Astrocyte (in vitro differentiated cells and primary cell): ENCODE measurements at regions not wholly inside any gene's neighbourhood (a gene's known extent, or its start where the extent isn't known, plus 50 kb on each side); places are given as distances from the start of the nearest gene placed in this dataset.
A peak's percentile ranks its signal among the peaks of the same experiment; 100 is the strongest.

Experiments
- DNase-seq: peaks from one replicate; pipeline ENCODE4 v3.0.0-alpha.2; 2010; ENCODE audit warnings: low read depth
- FAIRE-seq: peaks from 2 replicates; lab custom pipeline; 2011; peaks lifted over from hg19 to GRCh38; lab: Jason Lieb, UNC
- H2AFZ ChIP-seq: 2 replicates; pipeline ENCODE4 v1.6.0; 2012; ENCODE audit warnings: low read depth, low read length, inconsistent platforms
- H3K27ac ChIP-seq: 2 replicates; pipeline ENCODE4 v1.5.1; 2011; ENCODE audit warnings: low read depth, low read length, inconsistent platforms
- H3K27me3 ChIP-seq: 2 replicates; pipeline ENCODE4 v1.6.0; 2011; ENCODE audit warnings: low read length, inconsistent platforms; ENCODE audit not compliant: insufficient read depth
- H3K36me3 ChIP-seq: 2 replicates; pipeline ENCODE4 v1.5.1; 2011; ENCODE audit warnings: low read length, inconsistent platforms; ENCODE audit not compliant: insufficient read depth
- H3K4me1 ChIP-seq: 2 replicates; pipeline ENCODE4 v1.5.1; 2011; ENCODE audit warnings: low read length, inconsistent platforms; ENCODE audit not compliant: insufficient read depth
- H3K4me2 ChIP-seq: 2 replicates; pipeline ENCODE4 v1.6.0; 2012; ENCODE audit warnings: low read length, inconsistent platforms
- H3K4me3 ChIP-seq: 2 replicates; pipeline ENCODE4 v1.5.1; 2011; ENCODE audit warnings: low read depth, mild to moderate bottlenecking, low read length, inconsistent platforms; ENCODE audit not compliant: insufficient read depth
- H3K79me2 ChIP-seq: 2 replicates; pipeline ENCODE4 v1.6.0; 2012; ENCODE audit warnings: mild to moderate bottlenecking, low read length, inconsistent platforms; ENCODE audit not compliant: insufficient read depth
- H3K9ac ChIP-seq: 2 replicates; pipeline ENCODE4 v1.6.0; 2012; ENCODE audit warnings: mild to moderate bottlenecking, low read length, inconsistent platforms
- H3K9me3 ChIP-seq: 2 replicates; pipeline ENCODE4 v1.5.1; 2012; ENCODE audit warnings: low read depth, mild to moderate bottlenecking, low read length, inconsistent platforms; ENCODE audit not compliant: insufficient read depth
- H4K20me1 ChIP-seq: 2 replicates; pipeline ENCODE4 v1.6.0; 2012; ENCODE audit warnings: low read length, inconsistent platforms; ENCODE audit not compliant: insufficient read depth
- H3K27ac Mint-ChIP-seq: one replicate; pipeline ENCODE4 v1.8.0; 2021; ENCODE audit warnings: mild to moderate bottlenecking, mixed read lengths; ENCODE audit not compliant: unreplicated experiment
- H3K27me3 Mint-ChIP-seq: one replicate; pipeline ENCODE4 v1.8.0; 2021; ENCODE audit warnings: low read depth, mixed read lengths; ENCODE audit not compliant: unreplicated experiment
- H3K36me3 Mint-ChIP-seq: one replicate; pipeline ENCODE4 v1.8.0; 2021; ENCODE audit warnings: low read depth, mixed read lengths; ENCODE audit not compliant: unreplicated experiment
- H3K4me1 Mint-ChIP-seq: one replicate; pipeline ENCODE4 v1.8.0; 2021; ENCODE audit warnings: low read depth, mixed read lengths; ENCODE audit not compliant: unreplicated experiment
- H3K4me3 Mint-ChIP-seq: one replicate; pipeline ENCODE4 v1.8.0; 2021; ENCODE audit warnings: mild to moderate bottlenecking, moderate library complexity, mixed read lengths; ENCODE audit not compliant: unreplicated experiment
- H3K9me3 Mint-ChIP-seq: one replicate; pipeline ENCODE4 v1.8.0; 2021; ENCODE audit warnings: mild to moderate bottlenecking, mixed read lengths; ENCODE audit not compliant: unreplicated experiment
- CTCF ChIP-seq: IDR thresholded peaks from 2 replicates; pipeline ENCODE4 v1.5.1; 2011; ENCODE audit warnings: low read depth, mild to moderate bottlenecking, inconsistent platforms, low read length, moderate library complexity; ENCODE audit not compliant: insufficient read depth
- EZH2 ChIP-seq: IDR thresholded peaks from 2 replicates; pipeline ENCODE4 v1.6.1; 2012; ENCODE audit warnings: mild to moderate bottlenecking, low read length, inconsistent platforms; ENCODE audit not compliant: insufficient read depth

GRCh38 chr4:130632731-130633604, 1537.0 kb downstream of the C4orf33 start:
- FAIRE-seq (no peak), DNase-seq (peak; percentile 45)
- no peak overlapping the region for H3K4me3 ChIP-seq
- TF ChIP-seq EZH2 = no peak
- no peaks in the 10 kb centered on the region for H3K9me3 ChIP-seq
- no peaks in the 10 kb centered on the region for H3K4me1 ChIP-seq
- H3K27ac ChIP-seq = peak overlapping the region; percentile 62
- H3K9me3 Mint-ChIP-seq = no peaks in the 10 kb centered on the region
- peak overlapping the region; percentile 38 for H2AFZ ChIP-seq
- peak overlapping the region; percentile 47 for H3K4me2 ChIP-seq
- H3K4me1 Mint-ChIP-seq = no peaks in the 10 kb centered on the region
- H3K9ac ChIP-seq = no peak overlapping the region
- H3K36me3 ChIP-seq = no peaks in the 10 kb centered on the region
- no peaks in the 10 kb centered on the region for H3K27me3 ChIP-seq
- H3K79me2 ChIP-seq = no peaks in the 10 kb centered on the region
- no peaks in the 10 kb centered on the region for H3K36me3 Mint-ChIP-seq
- no peak overlapping the region for H3K4me3 Mint-ChIP-seq
- peak overlapping the region; percentile 77 for H3K27ac Mint-ChIP-seq
- H4K20me1 ChIP-seq = no peaks in the 10 kb centered on the region
- H3K27me3 Mint-ChIP-seq = no peaks in the 10 kb centered on the region

GRCh38 chr4:130636486-130636885, 1540.5 kb downstream of the C4orf33 start:
- no peak for FAIRE-seq
- H3K4me1 Mint-ChIP-seq = no peaks in the 10 kb centered on the region
- H3K4me1 ChIP-seq = no peaks in the 10 kb centered on the region
- H3K9me3 Mint-ChIP-seq = no peaks in the 10 kb centered on the region
- DNase-seq = no peak
- H3K4me2 ChIP-seq = no peak overlapping the region
- H3K27ac Mint-ChIP-seq = no peak overlapping the region
- H3K9me3 ChIP-seq = no peaks in the 10 kb centered on the region
- no peaks in the 10 kb centered on the region for H4K20me1 ChIP-seq
- H2AFZ ChIP-seq = no peak overlapping the region
- no peaks in the 10 kb centered on the region for H3K79me2 ChIP-seq
- H3K27me3 ChIP-seq = no peaks in the 10 kb centered on the region
- H3K36me3 ChIP-seq = no peaks in the 10 kb centered on the region
- H3K27me3 Mint-ChIP-seq = no peaks in the 10 kb centered on the region
- H3K4me3 Mint-ChIP-seq = no peak overlapping the region
- H3K36me3 Mint-ChIP-seq = no peaks in the 10 kb centered on the region
- H3K4me3 ChIP-seq = no peak overlapping the region
- no peak overlapping the region for H3K27ac ChIP-seq
- no peak overlapping the region for H3K9ac ChIP-seq
- TF ChIP-seq CTCF (no peak), EZH2 (no peak)

- no peaks in the 10 kb centered on the region for H3K9me3 Mint-ChIP-seq
- H3K27ac Mint-ChIP-seq = no peak overlapping the region
- Histone ChIP-seq H2AFZ (no peak overlapping the region), H3K27ac (no peak overlapping the region), H3K4me3 (no peak overlapping the region), H3K9me3 (no peaks in the 10 kb centered on the region), H3K79me2 (no peaks in the 10 kb centered on the region), H3K9ac (no peak overlapping the region), H3K36me3 (no peaks in the 10 kb centered on the region), H3K27me3 (no peaks in the 10 kb centered on the region), H4K20me1 (no peaks in the 10 kb centered on the region), H3K4me1 (no peaks in the 10 kb centered on the region), H3K4me2 (no peak overlapping the region)
- no peaks in the 10 kb centered on the region for H3K27me3 Mint-ChIP-seq
- FAIRE-seq (no peak), DNase-seq (no peak)
- H3K36me3 Mint-ChIP-seq = no peaks in the 10 kb centered on the region
- H3K4me1 Mint-ChIP-seq = no peaks in the 10 kb centered on the region
- TF ChIP-seq CTCF (no peak), EZH2 (no peak)
- no peak overlapping the region for H3K4me3 Mint-ChIP-seq
Measured at GRCh38 chr4:130640592-130640991, 1544.6 kb downstream of the C4orf33 start.
